MG63 (cell line): ENCODE measurements at regions not wholly inside any gene's neighbourhood (a gene's known extent, or its start where the extent isn't known, plus 50 kb on each side); places are given as distances from the start of the nearest gene placed in this dataset.
"Not testable (repeated sequence)": the region's sequence is repeated elsewhere in the genome, so short reads cannot be mapped to it uniquely, and the experiment has no call there.

Experiments
- DNase-seq: peaks from one replicate; pipeline ENCODE4 v3.0.0-alpha.2; 2020
- H3K27me3 ChIP-seq: fragments of 250-450 bp; sonication (Bioruptor Pico); 2 replicates; pipeline ENCODE4 v1.5.1; 2020; ENCODE audit warnings: mild to moderate bottlenecking, moderate library complexity
- H3K36me3 ChIP-seq: fragments of 250-450 bp; sonication (Bioruptor Pico); 2 replicates; pipeline ENCODE4 v1.5.1; 2020; ENCODE audit warnings: mild to moderate bottlenecking, moderate library complexity
- H3K4me3 ChIP-seq: fragments of 250-450 bp; sonication (Bioruptor Pico); 2 replicates; pipeline ENCODE4 v1.5.1; 2020; ENCODE audit warnings: mild to moderate bottlenecking, moderate library complexity
- H3K9me3 ChIP-seq: fragments of 250-450 bp; sonication (Bioruptor Pico); 2 replicates; pipeline ENCODE4 v1.5.1; 2020; ENCODE audit warnings: mild to moderate bottlenecking, moderate library complexity

GRCh38 chr7:55743454-55743717, 119.2 kb downstream of the SEPTIN14 start:
- not testable (repeated sequence) for H3K36me3 ChIP-seq, H3K4me3 ChIP-seq, DNase-seq, H3K27me3 ChIP-seq, H3K9me3 ChIP-seq

GRCh38 chr7:55742651-55743453, 119.7 kb downstream of the SEPTIN14 start:
- H3K27me3 ChIP-seq, H3K36me3 ChIP-seq, H3K4me3 ChIP-seq, H3K9me3 ChIP-seq, DNase-seq: not testable (repeated sequence)

DNA sequence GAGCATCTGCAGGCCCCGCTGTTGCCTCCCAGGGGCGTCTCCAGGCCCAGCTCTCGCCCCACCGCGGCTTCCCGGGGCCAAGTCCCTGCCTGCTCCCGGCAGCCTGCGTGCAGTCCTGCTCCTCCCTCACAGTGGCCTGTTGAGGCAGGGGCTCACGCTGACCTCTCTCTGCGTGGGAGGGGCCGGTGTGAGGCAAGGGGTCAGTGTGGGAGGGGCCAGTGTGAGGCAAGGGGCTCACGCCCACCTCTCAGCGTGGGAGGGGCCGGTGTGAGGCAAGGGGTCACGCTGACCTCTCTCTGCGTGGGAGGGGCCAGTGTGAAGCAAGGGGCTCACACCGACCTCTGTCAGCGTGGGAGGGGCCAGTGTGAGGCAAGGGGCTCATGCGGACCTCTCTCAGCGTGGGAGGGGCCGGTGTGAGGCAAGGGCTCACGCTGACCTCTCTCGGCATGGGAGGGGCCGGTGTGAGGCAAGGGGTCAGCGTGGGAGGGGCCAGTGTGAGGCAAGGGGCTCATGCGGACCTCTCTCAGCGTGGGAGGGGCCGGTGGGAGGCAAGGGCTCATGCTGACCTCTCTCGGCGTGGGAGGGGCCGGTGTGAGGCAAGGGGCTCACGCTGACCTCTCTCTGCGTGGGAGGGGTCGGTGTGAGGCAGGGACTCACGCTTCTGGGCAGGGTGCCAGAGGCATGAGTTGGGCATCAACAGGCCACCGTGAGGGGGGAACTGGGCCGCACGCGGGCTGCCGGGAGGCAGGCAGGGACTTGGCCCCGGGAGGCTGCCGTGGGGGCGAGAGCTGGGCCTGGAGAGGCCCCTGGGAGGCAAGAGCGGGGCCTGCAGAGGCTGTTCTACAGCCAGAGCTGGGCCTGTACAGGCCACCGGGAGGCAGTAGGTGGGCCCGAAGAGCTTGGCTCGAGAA, 120.6 kb downstream of the SEPTIN14 start:
- not testable (repeated sequence) for H3K9me3 ChIP-seq, H3K4me3 ChIP-seq, H3K27me3 ChIP-seq, H3K36me3 ChIP-seq
- DNase-seq: peak; percentile 20

DNA sequence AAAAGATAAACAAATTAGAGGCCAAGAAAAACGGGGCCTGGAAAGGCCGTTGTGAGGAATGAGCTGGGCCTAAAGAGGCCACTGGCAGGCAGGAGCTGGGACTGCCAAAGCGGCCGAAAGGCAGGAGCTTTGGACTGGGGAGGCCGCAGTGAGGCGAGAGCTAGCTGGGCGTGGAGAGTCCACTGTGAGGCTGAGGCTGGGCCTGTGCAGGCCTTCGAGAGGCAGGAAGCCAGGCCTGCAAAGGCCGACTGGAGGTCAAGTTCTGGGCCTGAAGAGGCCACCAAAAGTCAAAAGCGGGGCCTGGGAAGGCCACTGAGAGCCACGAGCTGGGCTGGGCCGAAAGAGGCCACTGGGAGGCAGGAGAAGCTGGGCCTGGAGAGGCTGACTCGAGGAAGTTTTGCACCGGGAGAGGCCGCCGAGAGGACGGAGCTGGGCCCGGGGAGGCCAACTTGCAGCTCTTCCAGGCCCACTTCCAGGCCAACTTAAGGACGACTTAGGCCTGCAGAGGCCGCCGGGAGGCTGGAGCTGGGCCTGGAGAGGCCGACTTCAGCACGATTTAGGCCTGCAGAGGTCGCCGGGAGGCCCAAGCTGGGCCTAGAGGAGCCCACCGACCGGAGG, 121.8 kb downstream of the SEPTIN14 start:
- not testable (repeated sequence) for H3K4me3 ChIP-seq, H3K36me3 ChIP-seq, H3K27me3 ChIP-seq, DNase-seq, H3K9me3 ChIP-seq

- not testable (repeated sequence) for DNase-seq, H3K36me3 ChIP-seq, H3K9me3 ChIP-seq, H3K4me3 ChIP-seq, H3K27me3 ChIP-seq
Measured at GRCh38 chr7:55740053-55740452, 122.5 kb downstream of the SEPTIN14 start.

- H3K4me3 ChIP-seq, H3K9me3 ChIP-seq, DNase-seq, H3K36me3 ChIP-seq, H3K27me3 ChIP-seq: not testable (repeated sequence)
Measured at GRCh38 chr7:55736641-55737221, 125.8 kb downstream of the SEPTIN14 start.

DNA sequence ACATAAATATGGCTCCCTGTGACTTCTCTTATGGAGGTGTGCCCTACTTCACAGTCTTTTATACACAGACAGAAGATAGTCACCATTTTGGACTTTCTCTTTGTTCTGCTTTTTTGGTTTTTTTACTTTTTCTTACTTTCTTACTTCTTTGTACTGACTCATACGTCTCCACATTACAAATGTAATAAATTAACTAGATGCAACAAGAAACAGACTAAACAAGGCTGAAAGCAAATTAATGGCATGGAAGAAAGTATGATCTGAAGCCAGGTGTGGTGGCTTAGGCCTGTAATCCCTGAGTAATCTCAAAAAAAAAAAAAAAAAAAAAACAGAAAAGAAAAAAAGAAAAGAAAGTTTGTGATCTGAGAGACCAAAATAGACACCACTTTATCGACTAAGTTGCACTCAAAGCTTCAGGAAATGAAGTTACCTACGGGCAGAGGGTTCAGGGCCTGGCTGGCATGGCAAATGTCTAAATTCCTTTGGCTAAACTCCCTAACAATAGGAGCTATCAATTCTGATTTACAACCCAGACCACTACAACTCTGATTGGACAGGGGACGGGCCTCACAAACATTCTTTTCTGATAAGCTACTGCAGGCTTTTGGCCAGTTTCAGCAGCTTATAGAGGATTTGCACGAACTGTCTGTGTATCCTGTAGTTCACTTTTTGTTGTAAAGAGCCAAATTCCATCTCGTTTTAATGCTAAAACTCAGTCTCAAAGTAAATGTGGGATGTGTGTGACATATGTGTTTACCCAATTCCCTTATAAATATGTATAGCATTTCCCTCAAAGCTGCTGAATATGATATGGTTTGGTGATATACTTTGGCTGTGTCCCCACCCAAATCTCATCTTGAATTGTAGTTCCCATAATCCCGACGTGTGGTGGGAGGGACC, 129.1 kb downstream of the SEPTIN14 start:
- peak; percentile 4 for DNase-seq
- no peaks in the 10 kb centered on the region for H3K36me3 ChIP-seq
- no peaks in the 10 kb centered on the region for H3K27me3 ChIP-seq
- H3K9me3 ChIP-seq: no peaks in the 10 kb centered on the region
- H3K4me3 ChIP-seq: no peak overlapping the region

DNA sequence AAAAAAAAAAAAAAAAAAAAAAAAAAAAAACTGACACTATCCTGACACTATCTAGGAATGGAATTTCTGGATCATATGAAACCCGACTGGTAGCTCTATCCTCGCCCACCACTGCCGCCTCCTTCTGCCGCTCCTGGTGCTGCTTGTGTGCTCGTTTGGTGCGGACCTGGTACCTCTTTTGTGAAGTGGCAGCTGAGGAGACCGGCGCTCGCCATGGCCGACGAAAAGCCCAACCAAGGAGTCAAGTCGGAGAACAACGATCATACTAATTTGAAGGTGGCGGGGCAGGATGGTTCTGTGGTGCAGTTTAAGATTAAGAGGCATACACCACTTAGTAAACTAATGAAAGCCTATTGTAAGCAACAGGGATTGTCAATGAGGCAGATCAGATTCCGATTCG, 130.6 kb downstream of the SEPTIN14 start:
- no peak for DNase-seq
- Histone ChIP-seq H3K9me3 (no peaks in the 10 kb centered on the region), H3K4me3 (no peak overlapping the region), H3K36me3 (no peaks in the 10 kb centered on the region), H3K27me3 (no peaks in the 10 kb centered on the region)

DNA sequence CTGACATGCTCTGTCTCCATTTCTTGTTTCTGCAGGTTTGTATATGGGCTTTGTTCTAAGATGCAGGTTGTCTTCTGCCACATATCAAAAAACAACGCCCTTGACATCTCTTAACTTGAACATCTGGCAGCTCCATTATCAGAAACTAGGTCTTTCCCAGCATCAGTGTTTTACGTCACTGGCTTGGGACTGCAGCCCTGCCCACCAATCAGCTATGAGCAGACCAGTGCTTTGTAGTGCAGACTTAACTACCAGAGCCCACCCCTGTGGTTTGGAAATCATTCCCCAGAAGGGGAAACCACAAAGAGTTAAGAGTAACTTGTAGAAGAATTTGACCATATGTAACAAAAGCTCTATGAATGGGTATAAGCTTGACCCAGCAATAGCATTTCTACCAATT, 132.4 kb downstream of the SEPTIN14 start:
- Histone ChIP-seq H3K27me3 (no peaks in the 10 kb centered on the region), H3K4me3 (no peak overlapping the region), H3K9me3 (no peaks in the 10 kb centered on the region), H3K36me3 (no peaks in the 10 kb centered on the region)
- no peak for DNase-seq

DNA sequence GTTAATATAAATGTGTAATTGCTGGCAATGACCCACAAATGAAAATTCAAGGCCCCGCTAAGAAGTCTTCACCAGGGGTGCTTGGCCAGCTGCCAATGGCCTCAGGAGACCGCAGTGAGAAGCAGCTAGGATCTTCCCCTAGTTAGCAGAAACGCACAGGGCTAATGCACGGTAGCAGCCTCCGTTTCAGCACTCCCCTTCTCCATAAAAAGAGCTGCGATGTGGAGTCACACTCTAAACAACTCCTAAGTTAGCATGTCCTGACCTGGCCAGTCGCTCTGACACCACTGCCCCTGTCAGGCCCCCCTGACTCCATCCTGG, 139.0 kb downstream of the SEPTIN14 start:
- H3K9me3 ChIP-seq: no peaks in the 10 kb centered on the region
- H3K27me3 ChIP-seq: no peaks in the 10 kb centered on the region
- no peak overlapping the region for H3K4me3 ChIP-seq
- no peak for DNase-seq
- H3K36me3 ChIP-seq: no peaks in the 10 kb centered on the region

- H3K27me3 ChIP-seq, H3K9me3 ChIP-seq, DNase-seq, H3K36me3 ChIP-seq, H3K4me3 ChIP-seq: not testable (repeated sequence)
Measured at GRCh38 chr7:55722874-55723620, 139.5 kb downstream of the SEPTIN14 start.

DNA sequence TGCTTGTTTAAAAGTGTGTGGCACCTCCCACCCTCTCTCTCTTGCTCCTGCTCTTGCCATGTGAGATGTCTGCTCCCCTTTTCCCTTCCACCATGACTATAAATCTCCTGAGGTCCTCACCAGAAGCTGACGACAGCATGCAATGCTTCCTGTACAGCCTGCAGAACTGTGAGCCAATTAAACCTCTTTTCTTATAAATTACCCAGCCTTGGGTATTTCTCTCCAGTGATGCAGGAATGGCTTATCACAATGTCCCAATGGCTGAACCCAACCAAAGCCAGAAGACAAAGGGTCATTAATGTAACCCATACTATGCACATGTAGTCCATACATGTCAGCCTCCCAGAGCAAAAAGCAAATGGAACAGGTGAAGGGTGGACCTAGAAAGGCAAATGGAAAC, 141.5 kb downstream of the SEPTIN14 start:
- H3K4me3 ChIP-seq: not testable (repeated sequence)

DNA sequence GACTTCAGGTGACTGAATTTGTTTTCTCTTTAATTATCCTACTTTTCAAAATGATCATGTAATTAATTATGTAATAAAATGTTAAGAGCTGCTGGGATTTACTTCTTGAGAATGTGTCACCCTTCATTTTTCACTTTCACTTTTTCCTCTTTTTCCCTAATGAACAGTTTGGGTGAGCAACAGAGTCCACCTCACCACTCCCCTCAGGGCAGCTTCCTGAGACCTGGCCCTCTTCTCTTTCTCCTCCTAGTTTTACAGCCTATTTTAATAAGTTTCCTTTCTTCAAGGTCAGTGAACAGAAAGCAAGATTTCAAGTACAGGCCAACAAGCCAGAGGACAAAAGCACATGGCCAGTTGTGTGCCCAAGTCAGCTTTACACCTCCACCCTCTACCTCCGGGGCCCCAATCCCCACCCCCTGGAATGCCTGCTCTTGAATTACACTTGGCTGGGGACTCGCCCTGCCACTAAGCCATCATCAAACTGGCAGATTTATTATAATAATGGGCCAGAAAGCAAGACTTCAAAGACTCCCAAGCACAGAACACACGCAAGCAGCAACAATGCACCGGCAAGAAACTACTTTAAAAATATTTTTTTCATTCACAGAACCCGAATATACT, 143.1 kb upstream of the VOPP1 start:
- not testable (repeated sequence) for H3K4me3 ChIP-seq, H3K9me3 ChIP-seq, H3K27me3 ChIP-seq, H3K36me3 ChIP-seq, DNase-seq

More for the DNA sequence above, 141.5 kb downstream of the SEPTIN14 start:
- H3K9me3 ChIP-seq, H3K27me3 ChIP-seq, DNase-seq, H3K36me3 ChIP-seq: not testable (repeated sequence)

DNA sequence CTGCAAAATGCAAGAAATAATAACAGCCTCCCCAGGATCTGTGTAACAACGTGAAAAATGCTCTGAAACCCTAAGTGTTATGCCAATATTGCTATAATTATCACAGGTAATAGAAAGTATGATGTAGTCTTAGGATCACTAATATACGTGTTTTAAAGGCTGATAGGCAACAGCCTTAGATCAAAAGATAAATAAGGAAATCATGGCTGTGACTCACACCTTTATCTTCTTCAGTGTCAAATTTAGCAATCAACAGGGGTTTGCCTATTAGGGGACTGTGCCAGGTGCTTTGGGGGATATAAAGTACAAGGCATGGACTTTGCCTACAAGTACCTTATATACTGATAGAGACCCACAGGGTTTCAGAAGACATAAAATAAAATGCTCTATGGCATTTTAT, 142.1 kb upstream of the VOPP1 start:
- H3K36me3 ChIP-seq, H3K27me3 ChIP-seq, H3K4me3 ChIP-seq, DNase-seq, H3K9me3 ChIP-seq: not testable (repeated sequence)

GRCh38 chr7:55710312-55710711, 138.0 kb upstream of the VOPP1 start:
- not testable (repeated sequence) for DNase-seq, H3K27me3 ChIP-seq

DNA sequence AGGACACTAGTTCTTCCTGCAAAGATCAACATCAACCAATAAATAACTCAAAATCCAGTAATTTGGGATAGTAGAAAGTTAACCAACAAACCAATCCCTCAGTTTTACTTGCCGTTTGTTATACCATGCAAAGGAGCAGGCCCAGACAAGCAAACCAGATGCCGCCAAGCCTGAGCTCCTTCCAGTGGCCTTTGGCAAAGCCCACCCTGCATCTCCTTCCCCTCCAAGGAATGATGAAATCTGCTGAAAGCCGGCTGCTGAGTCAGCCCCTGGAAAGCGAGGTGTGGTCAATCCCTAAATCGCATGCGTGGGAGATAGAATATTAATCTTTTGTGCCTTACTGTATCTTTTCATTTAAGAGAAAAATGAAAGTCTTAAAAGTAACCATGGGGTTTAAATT, 135.7 kb upstream of the VOPP1 start:
- DNase-seq: peak; percentile 86
- not testable (repeated sequence) for H3K4me3 ChIP-seq

More at GRCh38 chr7:55710312-55710711, 138.0 kb upstream of the VOPP1 start:
- not testable (repeated sequence) for H3K9me3 ChIP-seq, H3K36me3 ChIP-seq, H3K4me3 ChIP-seq

More for the DNA sequence above, 135.7 kb upstream of the VOPP1 start:
- not testable (repeated sequence) for H3K9me3 ChIP-seq, H3K27me3 ChIP-seq, H3K36me3 ChIP-seq
